Activated CD4-positive, alpha-beta T cell treated with anti-CD3 and anti-CD28 coated beads, Interleukin-10, Interleukin-2, amounts not matched to agents 100 ng/mL and 50 ng/mL, durations not matched to agents 16 hours and 8 hours (primary cell): ENCODE measurements at regions not wholly inside any gene's neighbourhood (a gene's known extent, or its start where the extent isn't known, plus 50 kb on each side); places are given as distances from the start of the nearest gene placed in this dataset.

Source experiments
- DNase-seq: peaks from one replicate; pipeline ENCODE4 v3.0.0-alpha.2; 2020

- peak; percentile 17 for DNase-seq
Measured at GRCh38 chr2:181357979-181358378, 99.2 kb upstream of the ITGA4 start.

DNA sequence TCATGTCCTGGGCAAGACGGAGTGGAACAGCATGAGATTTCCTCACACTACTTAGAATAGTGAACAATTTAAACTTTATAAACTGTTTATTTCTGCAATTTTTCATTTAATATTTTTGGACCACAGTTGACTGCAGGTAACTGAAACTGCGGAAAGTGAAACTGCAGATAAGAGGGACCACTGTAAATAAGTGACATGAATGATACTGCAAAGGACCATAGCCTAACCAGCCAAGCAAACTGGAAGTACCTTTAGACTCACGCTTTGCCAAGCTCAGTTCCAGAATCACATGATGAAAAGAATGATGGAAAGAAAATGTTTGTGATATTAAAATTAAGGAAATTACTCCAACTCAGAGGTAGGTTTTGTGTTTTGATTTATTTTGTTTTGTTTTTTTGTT, 94.6 kb upstream of the ITGA4 start:
- DNase-seq = no peak

- no peak for DNase-seq
Measured at GRCh38 chr2:181363164-181363563, 94.0 kb upstream of the ITGA4 start.

- DNase-seq = no peak
Measured at GRCh38 chr2:181364492-181365170, 92.6 kb upstream of the ITGA4 start.

DNA sequence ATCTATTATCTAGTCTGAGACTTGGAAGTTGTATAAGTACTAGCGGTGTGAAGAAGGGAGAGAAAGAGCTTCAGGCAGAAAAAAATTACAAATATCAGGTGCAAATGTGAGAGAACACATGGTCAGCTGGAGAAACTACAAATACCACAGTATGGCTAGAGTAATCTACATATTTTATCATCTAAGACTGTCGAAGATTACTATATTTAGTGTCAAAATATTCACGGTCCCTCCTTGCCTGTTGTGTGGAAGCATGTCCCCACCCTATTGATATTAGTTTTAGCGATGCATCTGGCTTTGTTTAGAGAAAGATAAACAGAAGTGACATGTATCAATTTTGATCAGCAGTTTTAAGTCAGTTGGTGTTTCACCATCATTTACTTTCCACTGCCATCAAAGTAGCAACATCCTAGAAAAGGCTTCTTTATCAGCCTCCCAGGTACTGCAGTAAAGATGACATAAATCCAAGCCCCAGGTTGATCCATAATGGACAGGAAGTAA, 90.5 kb upstream of the ITGA4 start:
- DNase-seq = no peak

GRCh38 chr2:181367411-181367810, 89.8 kb upstream of the ITGA4 start:
- DNase-seq = no peak

DNA sequence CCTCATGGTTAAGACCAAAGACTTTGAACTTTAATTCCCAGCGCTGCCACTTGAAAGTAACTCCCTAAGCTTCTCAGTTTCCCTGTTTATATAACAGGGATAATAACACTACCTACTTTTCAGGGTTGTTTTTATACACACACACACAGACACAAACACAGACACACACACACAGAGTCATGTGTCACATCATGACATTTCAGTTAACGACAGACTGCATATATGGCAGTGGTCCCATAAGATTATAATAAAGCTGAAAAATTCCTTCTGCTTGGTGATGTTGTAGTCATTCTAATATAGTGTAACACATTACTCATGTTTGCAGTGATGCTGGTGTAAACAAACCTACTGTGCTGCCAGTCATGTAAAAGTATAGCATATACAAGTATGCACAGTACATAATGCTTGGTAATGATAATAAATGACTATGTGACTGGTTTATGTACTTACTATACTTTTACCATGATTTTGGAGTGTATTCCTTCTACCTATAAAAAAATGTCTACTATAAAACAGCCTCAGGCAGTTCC, 89.2 kb upstream of the ITGA4 start:
- no peak for DNase-seq

GRCh38 chr2:181370126-181370525, 87.1 kb upstream of the ITGA4 start:
- no peak for DNase-seq

DNA sequence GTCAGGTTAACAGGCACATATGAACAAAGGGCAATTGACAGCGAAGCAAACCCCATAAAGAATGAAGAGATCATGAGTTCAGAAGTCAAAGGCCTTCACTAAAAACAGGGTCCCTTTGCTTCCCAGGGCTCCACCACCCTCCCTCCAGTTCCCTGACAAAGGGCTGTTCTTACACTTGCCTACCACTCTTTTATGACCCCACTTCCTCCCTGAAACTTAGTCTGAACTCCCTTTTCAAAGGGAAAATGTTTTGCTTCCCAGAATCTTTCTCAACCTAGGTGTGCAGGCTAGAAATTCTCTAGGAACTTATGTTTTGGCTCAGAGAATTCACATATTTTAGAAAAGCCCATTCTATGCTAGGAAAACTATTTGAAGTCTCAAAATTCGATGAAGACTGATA, 86.0 kb upstream of the ITGA4 start:
- no peak for DNase-seq

- no peak for DNase-seq
Measured at GRCh38 chr2:181371782-181372645, 85.2 kb upstream of the ITGA4 start.

DNA sequence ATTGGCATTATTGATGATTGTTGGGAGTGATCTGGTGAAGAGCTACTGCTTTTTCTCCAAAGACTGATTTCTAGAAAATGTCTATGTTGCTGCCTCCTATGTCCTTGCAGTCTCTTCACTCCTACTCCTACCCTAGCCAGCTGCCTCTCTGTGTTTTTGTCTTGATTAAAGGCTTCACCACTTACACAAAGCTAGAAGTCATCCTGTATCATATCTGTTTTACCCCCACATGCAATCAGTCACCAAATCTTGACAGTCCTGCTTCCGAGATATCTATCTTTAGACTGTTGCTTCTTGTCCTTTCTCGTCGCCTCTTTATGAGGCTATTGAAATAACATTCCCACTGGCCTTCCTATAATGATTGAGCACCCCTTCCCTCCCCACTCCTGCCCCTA, 84.5 kb upstream of the ITGA4 start:
- no peak for DNase-seq

GRCh38 chr2:181374781-181375675, 82.2 kb upstream of the ITGA4 start:
- no peak for DNase-seq

DNA sequence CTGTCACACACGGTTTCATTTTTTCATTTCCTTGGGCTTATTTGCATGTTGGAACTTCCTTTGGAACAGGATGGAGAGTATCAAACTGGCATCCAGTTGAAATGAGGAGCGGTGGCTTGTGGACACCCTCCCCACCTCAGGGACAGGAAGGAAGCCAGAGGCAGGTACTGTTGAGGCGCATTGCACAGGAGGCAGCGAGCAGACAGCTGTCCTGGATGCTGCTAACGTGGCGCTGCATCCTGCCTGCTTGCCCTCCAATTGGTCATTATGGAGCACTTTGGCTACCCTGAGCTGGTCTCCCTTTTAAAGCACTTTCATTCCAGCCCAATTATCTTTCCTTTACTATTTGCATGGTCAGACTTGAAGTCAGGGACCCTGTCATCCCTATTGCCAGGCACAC, 80.7 kb upstream of the ITGA4 start:
- DNase-seq = no peak

GRCh38 chr2:181376999-181377398, 80.2 kb upstream of the ITGA4 start:
- DNase-seq = no peak

GRCh38 chr2:181378491-181378890, 78.7 kb upstream of the ITGA4 start:
- no peak for DNase-seq

- no peak for DNase-seq
Measured at GRCh38 chr2:181380581-181380980, 76.6 kb upstream of the ITGA4 start.

DNA sequence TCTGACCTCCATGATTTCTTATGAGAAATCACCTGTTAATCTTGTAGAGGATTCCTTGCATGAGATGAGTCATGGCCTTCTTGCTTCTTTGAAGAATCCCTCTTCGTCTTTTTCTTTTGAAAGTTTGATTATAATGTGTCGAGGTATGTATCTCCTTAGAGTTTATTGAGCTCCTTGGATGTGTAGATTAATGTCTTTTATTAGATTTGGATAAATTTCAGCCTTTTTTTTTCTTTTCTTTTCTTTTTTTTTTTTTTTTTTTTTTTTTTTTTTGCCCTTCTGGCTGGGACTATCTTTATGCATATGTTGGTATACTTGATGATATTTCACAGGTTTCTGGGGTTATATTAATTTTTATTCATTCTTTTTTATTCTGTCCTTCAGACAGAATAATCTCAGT, 72.3 kb upstream of the ITGA4 start:
- DNase-seq = no peak

- DNase-seq = no peak
Measured at GRCh38 chr2:181389524-181389923, 67.7 kb upstream of the ITGA4 start.

- DNase-seq = peak; percentile 9
Measured at GRCh38 chr2:181393472-181393871, 63.7 kb upstream of the ITGA4 start.

DNA sequence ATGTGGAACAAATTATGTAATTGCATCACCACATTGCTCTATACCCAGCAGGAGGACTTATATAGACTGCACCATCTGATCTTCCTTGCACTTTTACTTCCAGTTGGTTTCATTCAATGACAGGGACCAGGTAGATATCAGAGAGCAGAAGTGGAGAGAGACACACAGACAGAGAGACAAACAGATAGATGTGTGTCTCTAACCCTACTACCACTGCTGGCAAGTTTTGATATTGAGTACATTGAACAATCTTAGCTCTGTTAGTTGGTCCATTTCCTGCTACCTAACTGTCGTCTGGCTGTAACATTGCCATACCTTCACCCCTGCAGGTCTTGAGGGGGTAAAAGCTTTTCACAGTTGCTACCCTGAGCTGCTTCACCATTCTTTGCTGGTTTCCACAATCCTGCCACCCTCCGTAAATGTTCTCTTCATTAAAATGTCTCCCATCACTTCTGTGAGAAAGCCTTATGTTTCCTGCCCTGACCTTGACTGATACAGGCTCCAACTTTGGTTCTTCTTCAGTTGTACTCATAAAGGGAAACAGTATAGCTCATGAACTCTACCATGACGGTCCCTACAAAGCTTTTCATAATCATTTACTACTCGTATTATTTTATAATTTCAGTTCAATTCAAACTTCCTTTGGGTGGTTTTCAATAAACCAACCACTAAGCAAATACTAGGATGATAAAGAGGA, 62.3 kb upstream of the ITGA4 start:
- no peak for DNase-seq

GRCh38 chr2:181395851-181396250, 61.3 kb upstream of the ITGA4 start:
- DNase-seq = no peak
